HepG2 (cell line): ENCODE measurements at regions not wholly inside any gene's neighbourhood (a gene's known extent, or its start where the extent isn't known, plus 50 kb on each side); places are given as distances from the start of the nearest gene placed in this dataset.
A peak's percentile ranks its signal among the peaks of the same experiment; 100 is the strongest.

Experiments used
- BRF2 ChIP-seq: sonication (generic); formaldehyde crosslinking; IDR thresholded peaks from 2 replicates; pipeline ENCODE4 v1.8.1; 2022; ENCODE audit warnings: mild to moderate bottlenecking, missing genetic modification reagents
- FOXA1 ChIP-seq, 2 experiments: fragments of 450-650 bp in 1 of 2; sonication (generic) in 1 of 2; formaldehyde crosslinking in 1 of 2; IDR thresholded peaks; 2 replicates each; pipeline versions ENCODE4 v1.4.0 to v1.6.1; 2016 to 2020; ENCODE audit warnings: missing genetic modification reagents in 1 of 2
- IKZF5 ChIP-seq: IDR thresholded peaks from 2 replicates; pipeline ENCODE4 v1.6.1; 2018; ENCODE audit warnings: missing genetic modification reagents, mild to moderate bottlenecking, missing compliant biosample characterization
- LCORL ChIP-seq, 2 experiments: fragments of 450-650 bp in 1 of 2; sonication (generic) in 1 of 2; formaldehyde crosslinking in 1 of 2; IDR thresholded peaks; 2 replicates each; pipeline versions ENCODE4 v1.5.0 to v1.6.1; 2017 to 2020; ENCODE audit warnings: antibody characterized with exemption in 1 of 2, missing genetic modification reagents in 1 of 2
- MIXL1 ChIP-seq: IDR thresholded peaks from 2 replicates; pipeline ENCODE4 v1.6.1; 2016
- NFE2 ChIP-seq: sonication (generic); formaldehyde crosslinking; IDR thresholded peaks from 2 replicates; pipeline ENCODE4 v1.4.0; 2020; ENCODE audit warnings: missing genetic modification reagents
- PAXIP1 ChIP-seq: sonication (generic); formaldehyde crosslinking; conservative IDR thresholded peaks from 2 replicates; pipeline ENCODE4 v1.4.0; 2020; ENCODE audit warnings: mild to moderate bottlenecking, missing genetic modification reagents, moderate library complexity
- SP5 ChIP-seq: IDR thresholded peaks from 2 replicates; pipeline ENCODE4 v1.6.1; 2016; ENCODE audit warnings: low read depth, borderline replicate concordance
- TOE1 ChIP-seq: sonication (generic); formaldehyde crosslinking; IDR thresholded peaks from 2 replicates; pipeline ENCODE4 v1.4.0; 2020; ENCODE audit warnings: mild to moderate bottlenecking, missing genetic modification reagents
- ZBTB20 ChIP-seq: sonication (generic); formaldehyde crosslinking; IDR thresholded peaks from 2 replicates; pipeline ENCODE4 v1.8.1; 2023; ENCODE audit warnings: missing genetic modification reagents, low read depth, mild to moderate bottlenecking, borderline replicate concordance
- ZBTB8A ChIP-seq: sonication (generic); formaldehyde crosslinking; IDR thresholded peaks from 2 replicates; pipeline ENCODE4 v1.4.0; 2020; ENCODE audit warnings: mild to moderate bottlenecking, low read depth, missing genetic modification reagents, borderline replicate concordance
- ZMYM2 ChIP-seq: sonication (generic); formaldehyde crosslinking; IDR thresholded peaks from 2 replicates; pipeline ENCODE4 v1.8.0; 2022; ENCODE audit warnings: mild to moderate bottlenecking, missing genetic modification reagents
- ZNF256 ChIP-seq: sonication (generic); formaldehyde crosslinking; conservative IDR thresholded peaks from 2 replicates; pipeline ENCODE4 v1.4.0; 2020; ENCODE audit warnings: missing genetic modification reagents
- ZNF777 ChIP-seq: sonication (generic); formaldehyde crosslinking; IDR thresholded peaks from 2 replicates; pipeline ENCODE4 v1.4.0; 2020; ENCODE audit warnings: missing genetic modification reagents
- TF ChIP-seq, protein P1 (sequence below): sonication (generic); formaldehyde crosslinking; IDR thresholded peaks from 2 replicates; pipeline ENCODE4 v1.4.0; 2020; ENCODE audit warnings: missing genetic modification reagents
- TF ChIP-seq, protein P2 (sequence below): sonication (generic); formaldehyde crosslinking; IDR thresholded peaks from 2 replicates; pipeline ENCODE4 v1.5.0; 2020; ENCODE audit warnings: missing genetic modification reagents
- TF ChIP-seq, protein P3 (sequence below): sonication (generic); formaldehyde crosslinking; IDR thresholded peaks from 2 replicates; pipeline ENCODE4 v1.8.0; 2022; ENCODE audit warnings: missing genetic modification reagents, mild to moderate bottlenecking, inconsistent platforms, borderline replicate concordance

GRCh38 chr2:41894563-41895333 is 153.1 kb upstream of the PKDCC start (continued):
- TF ChIP-seq ZNF777 (CRISPR knock-in tag), result no peak
- no peak for TF ChIP-seq SP5 (CRISPR knock-in tag)
- TF ChIP-seq BRF2 (CRISPR knock-in tag), result no peak
- TF ChIP-seq ZBTB8A, result no peak
- TF ChIP-seq ZNF256 (CRISPR knock-in tag), result no peak
- no peak for TF ChIP-seq LCORL (IDR thresholded peaks at IDR 0.05)
- no peak for TF ChIP-seq LCORL (CRISPR knock-in tag; IDR thresholded peaks at IDR 0.05)
- TF ChIP-seq PAXIP1 (CRISPR knock-in tag), result peak; percentile 74
- no peak for TF ChIP-seq MIXL1 (CRISPR knock-in tag)
- TF ChIP-seq, protein P1, sequence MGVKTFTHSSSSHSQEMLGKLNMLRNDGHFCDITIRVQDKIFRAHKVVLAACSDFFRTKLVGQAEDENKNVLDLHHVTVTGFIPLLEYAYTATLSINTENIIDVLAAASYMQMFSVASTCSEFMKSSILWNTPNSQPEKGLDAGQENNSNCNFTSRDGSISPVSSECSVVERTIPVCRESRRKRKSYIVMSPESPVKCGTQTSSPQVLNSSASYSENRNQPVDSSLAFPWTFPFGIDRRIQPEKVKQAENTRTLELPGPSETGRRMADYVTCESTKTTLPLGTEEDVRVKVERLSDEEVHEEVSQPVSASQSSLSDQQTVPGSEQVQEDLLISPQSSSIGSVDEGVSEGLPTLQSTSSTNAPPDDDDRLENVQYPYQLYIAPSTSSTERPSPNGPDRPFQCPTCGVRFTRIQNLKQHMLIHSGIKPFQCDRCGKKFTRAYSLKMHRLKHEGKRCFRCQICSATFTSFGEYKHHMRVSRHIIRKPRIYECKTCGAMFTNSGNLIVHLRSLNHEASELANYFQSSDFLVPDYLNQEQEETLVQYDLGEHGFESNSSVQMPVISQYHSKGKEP, result no peak
- TF ChIP-seq, protein P2, sequence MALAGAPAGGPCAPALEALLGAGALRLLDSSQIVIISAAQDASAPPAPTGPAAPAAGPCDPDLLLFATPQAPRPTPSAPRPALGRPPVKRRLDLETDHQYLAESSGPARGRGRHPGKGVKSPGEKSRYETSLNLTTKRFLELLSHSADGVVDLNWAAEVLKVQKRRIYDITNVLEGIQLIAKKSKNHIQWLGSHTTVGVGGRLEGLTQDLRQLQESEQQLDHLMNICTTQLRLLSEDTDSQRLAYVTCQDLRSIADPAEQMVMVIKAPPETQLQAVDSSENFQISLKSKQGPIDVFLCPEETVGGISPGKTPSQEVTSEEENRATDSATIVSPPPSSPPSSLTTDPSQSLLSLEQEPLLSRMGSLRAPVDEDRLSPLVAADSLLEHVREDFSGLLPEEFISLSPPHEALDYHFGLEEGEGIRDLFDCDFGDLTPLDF (CRISPR knock-in tag), result no peak
- TF ChIP-seq IKZF5 (CRISPR knock-in tag), result 0 out of 2 replicates have a peak, but pooled peaks have one; percentile 13
- no peak for TF ChIP-seq ZMYM2 (CRISPR knock-in tag)
- no peak for TF ChIP-seq FOXA1 (IDR thresholded peaks at IDR 0.05)
- 0 out of 2 replicates have a peak, but pooled peaks have one; percentile 15 for TF ChIP-seq FOXA1 (CRISPR knock-in tag; IDR thresholded peaks at IDR 0.05)
- TF ChIP-seq, protein P3, sequence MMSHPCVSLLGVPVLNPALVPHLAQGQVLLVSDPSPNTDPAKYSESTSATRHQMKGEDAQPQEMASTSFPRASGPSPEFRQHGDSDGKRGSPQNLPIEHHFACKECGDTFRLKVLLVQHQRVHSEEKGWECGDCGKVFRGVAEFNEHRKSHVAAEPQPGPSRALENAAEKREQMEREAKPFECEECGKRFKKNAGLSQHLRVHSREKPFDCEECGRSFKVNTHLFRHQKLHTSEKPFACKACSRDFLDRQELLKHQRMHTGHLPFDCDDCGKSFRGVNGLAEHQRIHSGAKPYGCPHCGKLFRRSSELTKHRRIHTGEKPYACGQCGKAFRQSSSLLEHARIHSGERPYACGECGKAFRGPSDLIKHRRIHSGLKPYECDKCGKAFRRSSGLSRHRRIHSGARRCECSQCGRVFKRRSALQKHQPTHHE (CRISPR knock-in tag), result no peak
- TF ChIP-seq TOE1 (CRISPR knock-in tag), result no peak
- TF ChIP-seq ZBTB20 (CRISPR knock-in tag), result no peak
- TF ChIP-seq NFE2, result no peak
